GM12872 (cell line): ENCODE measurements at regions not wholly inside any gene's neighbourhood (a gene's known extent, or its start where the extent isn't known, plus 50 kb on each side); places are given as distances from the start of the nearest gene placed in this dataset.

Experiments
- TF ChIP-seq, protein P1 (sequence below): IDR thresholded peaks from 3 replicates; pipeline ENCODE4 v1.5.1; 2011; ENCODE audit warnings: low read depth, mild to moderate bottlenecking, low read length, moderate library complexity; ENCODE audit not compliant: insufficient read depth

DNA sequence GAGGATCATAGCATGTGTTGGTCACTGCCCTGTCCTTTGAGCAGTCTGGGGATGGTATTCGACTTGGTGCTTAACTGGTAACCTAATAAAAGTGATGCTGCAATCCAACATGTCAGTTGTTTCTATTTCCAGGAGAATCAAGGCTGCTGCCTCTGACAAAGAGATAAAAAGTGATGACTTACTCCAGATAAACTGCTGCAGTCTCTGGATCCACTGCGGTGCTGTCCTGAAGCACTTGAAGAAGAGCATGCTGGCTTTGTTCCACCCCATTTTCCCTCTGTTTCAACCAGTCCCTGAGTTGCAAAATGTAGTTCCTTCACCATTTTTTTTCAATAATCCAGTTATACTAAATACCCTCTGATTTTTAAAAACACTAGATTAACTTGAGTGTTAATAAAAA is 403.5 kb upstream of the ANKRD30A start:
- TF ChIP-seq, protein P1, sequence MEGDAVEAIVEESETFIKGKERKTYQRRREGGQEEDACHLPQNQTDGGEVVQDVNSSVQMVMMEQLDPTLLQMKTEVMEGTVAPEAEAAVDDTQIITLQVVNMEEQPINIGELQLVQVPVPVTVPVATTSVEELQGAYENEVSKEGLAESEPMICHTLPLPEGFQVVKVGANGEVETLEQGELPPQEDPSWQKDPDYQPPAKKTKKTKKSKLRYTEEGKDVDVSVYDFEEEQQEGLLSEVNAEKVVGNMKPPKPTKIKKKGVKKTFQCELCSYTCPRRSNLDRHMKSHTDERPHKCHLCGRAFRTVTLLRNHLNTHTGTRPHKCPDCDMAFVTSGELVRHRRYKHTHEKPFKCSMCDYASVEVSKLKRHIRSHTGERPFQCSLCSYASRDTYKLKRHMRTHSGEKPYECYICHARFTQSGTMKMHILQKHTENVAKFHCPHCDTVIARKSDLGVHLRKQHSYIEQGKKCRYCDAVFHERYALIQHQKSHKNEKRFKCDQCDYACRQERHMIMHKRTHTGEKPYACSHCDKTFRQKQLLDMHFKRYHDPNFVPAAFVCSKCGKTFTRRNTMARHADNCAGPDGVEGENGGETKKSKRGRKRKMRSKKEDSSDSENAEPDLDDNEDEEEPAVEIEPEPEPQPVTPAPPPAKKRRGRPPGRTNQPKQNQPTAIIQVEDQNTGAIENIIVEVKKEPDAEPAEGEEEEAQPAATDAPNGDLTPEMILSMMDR, result no peak

DNA sequence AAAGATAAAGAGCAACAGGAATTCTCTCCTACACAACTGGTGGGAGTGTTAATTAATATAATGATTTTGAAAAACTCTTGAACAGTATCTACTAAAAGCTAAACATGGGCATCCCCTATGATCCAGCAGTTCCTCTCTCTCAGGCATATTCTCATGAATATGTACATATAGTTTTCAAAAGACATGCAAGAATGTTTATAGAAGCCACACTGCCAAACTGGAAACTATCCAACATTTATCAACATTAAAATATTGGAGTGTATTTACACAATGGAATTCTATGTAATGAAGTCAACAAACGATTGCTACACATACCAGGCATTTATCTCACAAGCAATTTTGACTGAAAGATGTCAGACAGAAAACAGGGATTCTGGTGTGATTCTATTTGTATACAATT is 404.5 kb upstream of the ANKRD30A start:
- TF ChIP-seq, protein P1, result no peak

DNA sequence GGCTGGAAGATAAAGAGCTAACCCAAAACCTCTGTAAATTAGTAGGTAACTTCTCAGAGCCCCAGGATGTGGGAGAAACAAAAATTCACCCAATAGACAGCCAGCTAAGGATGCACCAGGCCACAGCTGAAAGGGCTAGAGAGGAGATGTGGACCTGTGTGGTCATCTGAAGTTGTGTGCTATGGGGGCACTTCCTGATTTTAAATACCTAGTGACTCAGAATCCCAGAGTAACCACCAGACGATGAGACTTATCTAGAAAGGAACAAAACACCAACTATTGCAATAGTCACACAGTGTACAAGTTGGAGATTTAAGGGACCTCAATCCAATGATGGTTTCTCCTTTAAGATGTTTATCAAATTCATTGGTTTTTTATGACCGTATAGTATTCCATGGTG is 408.3 kb upstream of the ANKRD30A start:
- TF ChIP-seq, protein P1, result no peak

DNA sequence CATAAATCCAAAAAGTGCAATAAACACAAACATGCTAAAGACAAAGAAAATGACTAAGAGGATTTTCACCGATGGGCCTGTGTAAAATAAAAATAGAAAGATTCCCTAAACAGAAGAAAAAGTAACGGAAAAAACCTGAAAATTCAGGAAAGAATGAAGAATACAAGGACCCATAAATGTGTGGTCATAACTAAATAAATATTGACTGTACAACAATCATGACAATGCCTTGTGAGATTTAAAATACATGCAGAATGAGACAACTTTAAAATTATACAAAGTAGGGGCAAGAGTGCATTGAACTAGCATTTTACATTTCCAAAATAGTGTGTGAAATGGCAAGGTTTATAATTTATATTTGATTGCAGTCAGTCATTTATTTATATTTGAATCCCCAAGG is 409.1 kb upstream of the ANKRD30A start:
- TF ChIP-seq, protein P1, result no peak

DNA sequence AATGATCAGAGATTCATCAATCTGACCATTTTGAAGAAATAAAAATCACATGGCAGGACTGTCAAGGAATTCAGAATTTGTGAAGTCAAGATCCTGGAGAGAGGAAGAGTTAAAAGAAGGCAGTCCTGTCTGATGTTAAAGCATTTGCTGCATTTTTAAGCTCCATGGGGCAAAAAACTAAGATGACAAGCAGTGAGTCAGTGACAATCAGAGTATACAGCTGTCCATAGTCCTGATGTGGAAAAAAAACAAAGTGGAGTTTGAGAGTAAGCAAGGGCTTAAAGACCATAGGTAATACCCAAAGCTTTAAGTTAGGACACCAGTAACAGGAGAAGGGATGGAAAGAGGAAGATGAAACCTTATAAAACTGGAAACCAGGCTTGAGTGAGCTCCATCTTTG is 412.7 kb upstream of the ANKRD30A start:
- TF ChIP-seq, protein P1, result no peak

DNA sequence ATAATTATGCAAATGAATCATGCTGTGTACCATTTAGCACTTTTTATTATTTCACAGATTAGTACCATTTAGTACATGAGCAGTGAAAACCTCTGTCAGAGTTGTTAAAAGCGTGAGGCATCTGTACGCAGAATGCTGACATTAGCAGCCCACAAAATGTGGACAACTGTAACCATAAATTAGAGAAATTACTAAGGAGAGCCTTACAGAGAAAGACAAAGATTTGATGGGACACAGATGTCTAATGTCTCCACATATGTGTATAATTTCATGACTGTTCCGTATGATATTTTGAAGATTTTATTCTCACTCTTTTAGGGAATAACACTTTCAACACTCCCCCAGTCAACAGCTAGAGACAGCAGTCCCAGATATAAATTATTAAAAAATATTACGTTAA is 414.0 kb upstream of the ANKRD30A start:
- TF ChIP-seq, protein P1, result no peak

DNA sequence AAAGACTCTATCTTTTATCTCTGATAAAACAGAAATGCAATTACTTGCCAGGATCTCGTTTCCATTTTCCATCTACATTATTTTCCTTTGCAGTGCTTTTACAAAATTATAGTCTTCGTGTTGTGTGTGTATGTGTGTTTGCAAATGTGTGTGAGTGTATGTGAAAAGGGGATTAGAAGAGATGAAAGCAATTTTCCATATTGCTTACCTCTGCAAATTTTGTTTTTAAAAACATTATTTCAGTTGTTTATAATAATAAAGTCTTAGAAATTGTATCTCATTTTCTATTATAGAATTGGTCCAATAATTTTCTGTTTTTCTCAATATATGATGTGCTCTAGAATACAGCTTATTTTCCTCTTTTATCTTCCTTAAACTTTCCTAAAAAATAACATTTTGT is 421.3 kb upstream of the ANKRD30A start:
- TF ChIP-seq, protein P1, result no peak

DNA sequence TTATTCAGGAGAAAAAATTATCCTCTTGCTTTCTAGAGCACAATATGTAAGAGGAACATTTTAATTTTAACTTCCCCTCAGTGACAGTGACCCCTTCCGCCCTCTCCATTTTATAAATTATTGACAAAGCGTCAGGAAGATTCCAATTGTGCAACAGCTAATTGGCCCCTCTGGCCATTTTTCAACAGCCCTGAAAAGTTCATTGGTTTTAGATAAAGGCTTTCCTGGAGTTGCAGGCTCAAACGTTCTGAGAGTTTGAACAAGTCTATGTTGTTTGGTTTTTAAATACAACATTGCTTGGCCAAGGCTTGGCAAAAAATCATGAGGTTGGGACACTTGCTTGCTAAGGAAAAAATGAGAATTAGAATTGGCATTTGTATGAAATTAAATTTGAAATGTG is 422.2 kb upstream of the ANKRD30A start:
- TF ChIP-seq, protein P1, result no peak
